ENCODE measurements at regions not wholly inside any gene's neighbourhood (a gene's known extent, or its start where the extent isn't known, plus 50 kb on each side); places are given as distances from the start of the nearest gene placed in this dataset.

- Histone ChIP-seq H3K27ac (no peak overlapping the region), H3K9me3 (no peaks in the 10 kb centered on the region), H3K4me3 (no peak overlapping the region), H3K27me3 (ENCODE audit: low read depth) (no peaks in the 10 kb centered on the region), H3K36me3 (no peaks in the 10 kb centered on the region), H3K4me1 (no peaks in the 10 kb centered on the region)
- intact Hi-C loops (cut with DNase I) = no loop called here
- ATAC-seq (no peak), DNase-seq (no peak)
- no peak for TF ChIP-seq CTCF (IDR thresholded peaks at IDR 0.05)
These were observed 605.1 kb upstream of the MIR17HG start for GRCh38 chr13:90742381-90742780.

GRCh38 chr13:90746230-90746629 lies 601.3 kb upstream of the MIR17HG start:
- no peak for DNase-seq
- Histone ChIP-seq H3K9me3 (no peaks in the 10 kb centered on the region), H3K36me3 (no peaks in the 10 kb centered on the region), H3K4me3 (no peak overlapping the region), H3K27me3 (ENCODE audit: low read depth) (no peaks in the 10 kb centered on the region), H3K4me1 (no peaks in the 10 kb centered on the region), H3K27ac (no peak overlapping the region)
- intact Hi-C loops (cut with DNase I) = no loop called here
- no peak for TF ChIP-seq CTCF (IDR thresholded peaks at IDR 0.05)
- ATAC-seq = no peak

GRCh38 chr13:90750021-90750420 lies 597.5 kb upstream of the MIR17HG start:
- no peak for TF ChIP-seq CTCF (IDR thresholded peaks at IDR 0.05)
- DNase-seq (no peak), ATAC-seq (no peak)
- H3K4me3 ChIP-seq = no peak overlapping the region
- H3K4me1 ChIP-seq = no peaks in the 10 kb centered on the region
- no peaks in the 10 kb centered on the region for H3K36me3 ChIP-seq
- no peaks in the 10 kb centered on the region for H3K9me3 ChIP-seq
- intact Hi-C loops (cut with DNase I) = no loop called here
- no peak overlapping the region for H3K27ac ChIP-seq
- H3K27me3 ChIP-seq (ENCODE audit: low read depth) = no peaks in the 10 kb centered on the region

- Histone ChIP-seq H3K4me3 (no peak overlapping the region), H3K36me3 (no peaks in the 10 kb centered on the region), H3K4me1 (no peaks in the 10 kb centered on the region), H3K9me3 (no peaks in the 10 kb centered on the region), H3K27me3 (ENCODE audit: low read depth) (no peaks in the 10 kb centered on the region), H3K27ac (no peak overlapping the region)
- no peak for ATAC-seq
- intact Hi-C loops (cut with DNase I) = no loop called here
- no peak for DNase-seq
- TF ChIP-seq CTCF (IDR thresholded peaks at IDR 0.05) = no peak
These were observed 596.5 kb upstream of the MIR17HG start for GRCh38 chr13:90751026-90751425.

GRCh38 chr13:90752070-90752469 lies 595.4 kb upstream of the MIR17HG start:
- Histone ChIP-seq H3K27ac (no peak overlapping the region), H3K4me3 (no peak overlapping the region), H3K4me1 (no peaks in the 10 kb centered on the region), H3K27me3 (ENCODE audit: low read depth) (no peaks in the 10 kb centered on the region), H3K36me3 (no peaks in the 10 kb centered on the region), H3K9me3 (no peaks in the 10 kb centered on the region)
- TF ChIP-seq CTCF (IDR thresholded peaks at IDR 0.05) = no peak
- intact Hi-C loops (cut with DNase I) = no loop called here
- DNase-seq = no peak
- no peak for ATAC-seq

GRCh38 chr13:90757127-90757680 lies 590.3 kb upstream of the MIR17HG start:
- H3K4me1 ChIP-seq = no peaks in the 10 kb centered on the region
- H3K27me3 ChIP-seq (ENCODE audit: low read depth) = no peaks in the 10 kb centered on the region
- DNase-seq = no peak
- H3K36me3 ChIP-seq = no peaks in the 10 kb centered on the region
- no peaks in the 10 kb centered on the region for H3K9me3 ChIP-seq
- ATAC-seq = peak in 1 of 2 donors; percentile 18
- H3K4me3 ChIP-seq = no peak overlapping the region
- TF ChIP-seq CTCF (IDR thresholded peaks at IDR 0.05) = no peak
- intact Hi-C loops (cut with DNase I) = no loop called here
- H3K27ac ChIP-seq = no peak overlapping the region

Data from lower lobe of right lung (tissue), 2 donors.